ENCODE measurements at regions not wholly inside any gene's neighbourhood (a gene's known extent, or its start where the extent isn't known, plus 50 kb on each side); places are given as distances from the start of the nearest gene placed in this dataset.

DNA sequence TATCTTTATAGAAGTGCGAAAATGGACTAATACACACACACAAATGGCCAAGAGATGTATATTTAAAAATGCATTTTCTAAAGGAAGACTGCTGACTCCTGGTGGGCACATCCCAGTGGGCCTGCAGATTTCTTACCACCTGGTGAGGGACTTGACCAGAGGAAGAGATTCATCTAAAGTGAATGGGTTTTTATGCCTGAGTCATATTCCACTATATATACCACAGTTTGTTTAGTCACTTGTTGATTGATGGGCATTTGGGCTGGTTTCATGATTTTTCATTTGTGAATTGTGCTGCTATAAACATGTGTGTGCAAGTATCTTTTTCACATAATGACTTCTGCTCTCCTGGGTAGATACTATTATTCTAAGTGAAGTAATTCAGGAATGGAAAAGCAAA is 277.3 kb downstream of the SLC16A7 start:
- TF ChIP-seq, protein P1, sequence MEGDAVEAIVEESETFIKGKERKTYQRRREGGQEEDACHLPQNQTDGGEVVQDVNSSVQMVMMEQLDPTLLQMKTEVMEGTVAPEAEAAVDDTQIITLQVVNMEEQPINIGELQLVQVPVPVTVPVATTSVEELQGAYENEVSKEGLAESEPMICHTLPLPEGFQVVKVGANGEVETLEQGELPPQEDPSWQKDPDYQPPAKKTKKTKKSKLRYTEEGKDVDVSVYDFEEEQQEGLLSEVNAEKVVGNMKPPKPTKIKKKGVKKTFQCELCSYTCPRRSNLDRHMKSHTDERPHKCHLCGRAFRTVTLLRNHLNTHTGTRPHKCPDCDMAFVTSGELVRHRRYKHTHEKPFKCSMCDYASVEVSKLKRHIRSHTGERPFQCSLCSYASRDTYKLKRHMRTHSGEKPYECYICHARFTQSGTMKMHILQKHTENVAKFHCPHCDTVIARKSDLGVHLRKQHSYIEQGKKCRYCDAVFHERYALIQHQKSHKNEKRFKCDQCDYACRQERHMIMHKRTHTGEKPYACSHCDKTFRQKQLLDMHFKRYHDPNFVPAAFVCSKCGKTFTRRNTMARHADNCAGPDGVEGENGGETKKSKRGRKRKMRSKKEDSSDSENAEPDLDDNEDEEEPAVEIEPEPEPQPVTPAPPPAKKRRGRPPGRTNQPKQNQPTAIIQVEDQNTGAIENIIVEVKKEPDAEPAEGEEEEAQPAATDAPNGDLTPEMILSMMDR (conservative IDR thresholded peaks at IDR 0.05; ENCODE audit: low read length), result no peak
- TF ChIP-seq EZH2phosphoT487 (IDR thresholded peaks at IDR 0.05; ENCODE audit: borderline replicate concordance, low read depth, low read length), result no peak

All from OCI-LY7 (cell line).